ENCODE measurements at regions not wholly inside any gene's neighbourhood (a gene's known extent, or its start where the extent isn't known, plus 50 kb on each side); places are given as distances from the start of the nearest gene placed in this dataset.

DNA sequence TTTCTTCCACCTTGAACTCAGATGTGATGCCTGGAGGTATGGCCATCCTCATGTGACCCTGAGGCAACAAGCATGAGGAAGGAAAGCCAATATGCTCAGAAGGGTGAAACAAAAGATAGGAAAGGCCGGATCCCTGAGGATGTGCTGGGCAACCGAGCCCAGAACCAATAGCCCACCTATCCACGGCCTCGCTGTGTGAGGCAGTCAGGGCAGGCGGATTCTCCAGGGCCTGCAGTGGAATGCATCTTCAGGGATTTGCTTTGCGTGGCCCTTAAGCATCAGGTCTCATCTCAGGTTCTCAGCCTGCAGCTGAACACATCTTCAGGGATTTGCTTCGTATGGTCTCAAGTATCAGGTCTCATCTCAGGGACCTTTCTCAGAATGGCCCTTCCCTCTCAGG, 139.8 kb downstream of the ANKRD60 start:
- DNase-seq (ENCODE audit: low read depth), result no peak
- no peak overlapping the region for H3K4me3 ChIP-seq (ENCODE audit: low read depth, low read length)
- TF ChIP-seq, protein P1, sequence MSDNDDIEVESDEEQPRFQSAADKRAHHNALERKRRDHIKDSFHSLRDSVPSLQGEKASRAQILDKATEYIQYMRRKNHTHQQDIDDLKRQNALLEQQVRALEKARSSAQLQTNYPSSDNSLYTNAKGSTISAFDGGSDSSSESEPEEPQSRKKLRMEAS (IDR thresholded peaks at IDR 0.05; ENCODE audit: low read depth, low read length), result no peak
- TF ChIP-seq POLR2A (IDR thresholded peaks at IDR 0.05; ENCODE audit: extremely low read depth, insufficient read length) (no peak), MYC (IDR thresholded peaks at IDR 0.05; ENCODE audit: low read depth, low read length) (no peak)
- TF ChIP-seq, protein P2, sequence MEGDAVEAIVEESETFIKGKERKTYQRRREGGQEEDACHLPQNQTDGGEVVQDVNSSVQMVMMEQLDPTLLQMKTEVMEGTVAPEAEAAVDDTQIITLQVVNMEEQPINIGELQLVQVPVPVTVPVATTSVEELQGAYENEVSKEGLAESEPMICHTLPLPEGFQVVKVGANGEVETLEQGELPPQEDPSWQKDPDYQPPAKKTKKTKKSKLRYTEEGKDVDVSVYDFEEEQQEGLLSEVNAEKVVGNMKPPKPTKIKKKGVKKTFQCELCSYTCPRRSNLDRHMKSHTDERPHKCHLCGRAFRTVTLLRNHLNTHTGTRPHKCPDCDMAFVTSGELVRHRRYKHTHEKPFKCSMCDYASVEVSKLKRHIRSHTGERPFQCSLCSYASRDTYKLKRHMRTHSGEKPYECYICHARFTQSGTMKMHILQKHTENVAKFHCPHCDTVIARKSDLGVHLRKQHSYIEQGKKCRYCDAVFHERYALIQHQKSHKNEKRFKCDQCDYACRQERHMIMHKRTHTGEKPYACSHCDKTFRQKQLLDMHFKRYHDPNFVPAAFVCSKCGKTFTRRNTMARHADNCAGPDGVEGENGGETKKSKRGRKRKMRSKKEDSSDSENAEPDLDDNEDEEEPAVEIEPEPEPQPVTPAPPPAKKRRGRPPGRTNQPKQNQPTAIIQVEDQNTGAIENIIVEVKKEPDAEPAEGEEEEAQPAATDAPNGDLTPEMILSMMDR (IDR thresholded peaks at IDR 0.05; ENCODE audit: low read depth, low read length), result no peak

DNA sequence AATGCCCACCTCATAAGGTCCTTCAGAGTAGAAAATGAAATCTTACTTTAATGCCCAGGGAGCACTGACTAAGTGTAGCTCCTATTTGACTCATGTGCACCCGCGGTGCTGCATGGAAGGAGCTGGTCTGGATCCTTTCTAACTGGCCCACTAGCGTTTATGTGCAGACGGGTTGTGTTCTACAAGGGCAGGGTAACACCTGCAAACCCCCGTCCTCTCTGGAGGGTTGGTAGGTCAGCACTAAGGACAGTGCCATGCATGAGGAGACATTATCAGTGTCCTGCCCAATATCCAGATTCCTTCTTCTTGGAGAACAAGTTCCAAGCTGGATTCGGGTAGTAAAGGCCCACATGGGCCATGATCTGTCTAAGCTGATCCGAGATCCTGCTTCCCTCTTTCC, 140.3 kb downstream of the ANKRD60 start:
- TF ChIP-seq POLR2A (IDR thresholded peaks at IDR 0.05; ENCODE audit: extremely low read depth, insufficient read length) (no peak), MYC (IDR thresholded peaks at IDR 0.05; ENCODE audit: low read depth, low read length) (no peak)
- TF ChIP-seq, protein P1 (IDR thresholded peaks at IDR 0.05; ENCODE audit: low read depth, low read length), result no peak
- TF ChIP-seq, protein P2 (IDR thresholded peaks at IDR 0.05; ENCODE audit: low read depth, low read length), result no peak
- no peak for DNase-seq (ENCODE audit: low read depth)
- no peak overlapping the region for H3K4me3 ChIP-seq (ENCODE audit: low read depth, low read length)

DNA sequence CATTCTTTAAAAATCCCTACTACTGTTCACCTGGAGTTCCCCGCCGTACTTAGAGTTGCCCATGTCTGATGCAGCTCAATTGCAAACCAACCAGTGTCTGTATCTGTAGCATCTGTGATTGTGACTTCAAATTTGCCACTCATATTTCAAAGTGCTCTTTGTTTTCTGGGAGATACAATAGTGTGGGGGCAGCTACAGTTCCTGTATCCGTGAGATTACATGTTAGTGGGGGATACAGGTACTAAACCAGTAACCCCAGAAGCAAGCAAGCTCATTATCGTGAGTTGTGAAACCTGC, 140.9 kb downstream of the ANKRD60 start:
- TF ChIP-seq, protein P1 (IDR thresholded peaks at IDR 0.05; ENCODE audit: low read depth, low read length), result no peak
- TF ChIP-seq POLR2A (IDR thresholded peaks at IDR 0.05; ENCODE audit: extremely low read depth, insufficient read length) (no peak), MYC (IDR thresholded peaks at IDR 0.05; ENCODE audit: low read depth, low read length) (no peak)
- TF ChIP-seq, protein P2 (IDR thresholded peaks at IDR 0.05; ENCODE audit: low read depth, low read length), result no peak
- no peak for DNase-seq (ENCODE audit: low read depth)

DNA sequence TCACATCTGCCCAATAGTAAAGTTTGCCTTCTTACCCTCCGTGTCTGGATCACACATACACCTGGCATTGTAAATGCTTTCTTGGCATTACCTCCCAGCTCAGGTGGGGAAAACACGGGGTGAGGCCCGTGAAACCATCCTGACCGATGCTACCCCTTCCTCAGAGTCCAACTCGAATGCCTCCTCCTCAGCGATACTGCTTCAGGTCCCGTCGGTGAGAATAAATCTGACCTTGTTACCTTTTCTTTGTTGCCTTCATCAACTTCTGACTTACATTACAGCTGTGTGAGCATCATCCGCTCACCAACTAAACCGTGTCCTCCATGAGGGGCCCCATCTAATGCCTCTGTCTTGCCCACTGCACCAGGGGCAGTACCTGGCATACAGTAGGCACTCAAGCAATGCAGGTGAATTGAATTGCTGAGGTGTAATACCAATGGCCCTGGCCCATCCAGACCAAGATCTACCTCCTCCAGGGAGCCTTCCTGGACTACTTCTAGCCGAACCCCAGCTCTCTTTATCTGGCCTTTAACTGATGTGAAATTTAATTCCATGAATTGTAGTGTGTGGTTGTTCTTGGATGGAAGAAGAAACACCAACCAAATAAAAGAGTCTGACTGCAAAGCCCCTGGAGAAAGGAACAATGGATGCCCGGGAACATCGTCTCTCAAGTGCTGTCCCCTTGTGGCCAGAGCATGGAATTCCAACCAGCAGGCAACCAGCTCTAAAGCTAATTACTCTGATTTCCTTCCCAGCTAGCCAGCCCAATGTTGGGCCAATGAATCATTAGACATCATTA, 141.5 kb downstream of the ANKRD60 start:
- TF ChIP-seq POLR2A (IDR thresholded peaks at IDR 0.05; ENCODE audit: extremely low read depth, insufficient read length), result no peak
- TF ChIP-seq, protein P2 (IDR thresholded peaks at IDR 0.05; ENCODE audit: low read depth, low read length), result peak; percentile 91
- peak; percentile 40 for DNase-seq (ENCODE audit: low read depth)
- no peak overlapping the region for H3K4me3 ChIP-seq (ENCODE audit: low read depth, low read length)

More for the DNA sequence above, 140.9 kb downstream of the ANKRD60 start:
- H3K4me3 ChIP-seq (ENCODE audit: low read depth, low read length), result no peak overlapping the region

DNA sequence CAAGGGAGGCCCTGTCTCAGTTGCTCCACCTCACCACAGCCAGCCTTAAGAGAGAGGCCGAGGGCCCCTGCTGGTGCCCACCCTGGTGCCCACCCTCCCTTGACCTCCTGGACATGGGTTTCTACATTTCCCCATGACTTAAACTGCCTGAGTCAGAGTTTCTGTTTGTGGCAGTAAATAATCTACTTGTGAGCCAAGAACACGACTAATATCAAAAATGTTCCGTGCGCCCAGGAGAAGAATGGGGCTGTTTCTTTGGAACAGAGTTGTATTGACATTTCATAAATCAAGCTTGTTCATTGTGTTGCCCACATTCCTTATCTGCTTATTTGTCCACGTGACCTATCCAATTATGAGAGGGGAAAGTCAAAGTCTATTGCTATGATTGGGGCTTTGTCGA, 143.5 kb downstream of the ANKRD60 start:
- H3K4me3 ChIP-seq (ENCODE audit: low read depth, low read length), result no peak overlapping the region
- no peak for DNase-seq (ENCODE audit: low read depth)
- TF ChIP-seq, protein P1 (IDR thresholded peaks at IDR 0.05; ENCODE audit: low read depth, low read length), result no peak
- TF ChIP-seq MYC (IDR thresholded peaks at IDR 0.05; ENCODE audit: low read depth, low read length), result no peak
- TF ChIP-seq POLR2A (IDR thresholded peaks at IDR 0.05; ENCODE audit: extremely low read depth, insufficient read length), result no peak
- TF ChIP-seq, protein P2 (IDR thresholded peaks at IDR 0.05; ENCODE audit: low read depth, low read length), result no peak

Measured in NB4 (cell line).